ENCODE measurements at regions not wholly inside any gene's neighbourhood (a gene's known extent, or its start where the extent isn't known, plus 50 kb on each side); places are given as distances from the start of the nearest gene placed in this dataset.

GRCh38 chr11:123325533-123325932, 104.5 kb upstream of the GRAMD1B start:
- no peak for TF ChIP-seq CTCF (IDR thresholded peaks at IDR 0.05)

- no peak for TF ChIP-seq CTCF (IDR thresholded peaks at IDR 0.05)
These were observed 106.5 kb upstream of the GRAMD1B start for GRCh38 chr11:123323568-123323967.

GRCh38 chr11:123321636-123322035, 108.4 kb upstream of the GRAMD1B start:
- TF ChIP-seq CTCF (IDR thresholded peaks at IDR 0.05), result no peak

GRCh38 chr11:123318623-123319022, 111.4 kb upstream of the GRAMD1B start:
- no peak for TF ChIP-seq CTCF (IDR thresholded peaks at IDR 0.05)

- no peak for TF ChIP-seq CTCF (IDR thresholded peaks at IDR 0.05)
These were observed 114.1 kb upstream of the GRAMD1B start for GRCh38 chr11:123316003-123316402.

- TF ChIP-seq CTCF (IDR thresholded peaks at IDR 0.05), result no peak
These were observed 115.1 kb upstream of the GRAMD1B start for GRCh38 chr11:123314972-123315371.

GRCh38 chr11:123313262-123313661, 116.8 kb upstream of the GRAMD1B start:
- no peak for TF ChIP-seq CTCF (IDR thresholded peaks at IDR 0.05)

GRCh38 chr11:123308077-123308476, 113.0 kb upstream of the CLMP start:
- no peak for TF ChIP-seq CTCF (IDR thresholded peaks at IDR 0.05)
